ENCODE measurements at regions not wholly inside any gene's neighbourhood (a gene's known extent, or its start where the extent isn't known, plus 50 kb on each side); places are given as distances from the start of the nearest gene placed in this dataset.

DNA sequence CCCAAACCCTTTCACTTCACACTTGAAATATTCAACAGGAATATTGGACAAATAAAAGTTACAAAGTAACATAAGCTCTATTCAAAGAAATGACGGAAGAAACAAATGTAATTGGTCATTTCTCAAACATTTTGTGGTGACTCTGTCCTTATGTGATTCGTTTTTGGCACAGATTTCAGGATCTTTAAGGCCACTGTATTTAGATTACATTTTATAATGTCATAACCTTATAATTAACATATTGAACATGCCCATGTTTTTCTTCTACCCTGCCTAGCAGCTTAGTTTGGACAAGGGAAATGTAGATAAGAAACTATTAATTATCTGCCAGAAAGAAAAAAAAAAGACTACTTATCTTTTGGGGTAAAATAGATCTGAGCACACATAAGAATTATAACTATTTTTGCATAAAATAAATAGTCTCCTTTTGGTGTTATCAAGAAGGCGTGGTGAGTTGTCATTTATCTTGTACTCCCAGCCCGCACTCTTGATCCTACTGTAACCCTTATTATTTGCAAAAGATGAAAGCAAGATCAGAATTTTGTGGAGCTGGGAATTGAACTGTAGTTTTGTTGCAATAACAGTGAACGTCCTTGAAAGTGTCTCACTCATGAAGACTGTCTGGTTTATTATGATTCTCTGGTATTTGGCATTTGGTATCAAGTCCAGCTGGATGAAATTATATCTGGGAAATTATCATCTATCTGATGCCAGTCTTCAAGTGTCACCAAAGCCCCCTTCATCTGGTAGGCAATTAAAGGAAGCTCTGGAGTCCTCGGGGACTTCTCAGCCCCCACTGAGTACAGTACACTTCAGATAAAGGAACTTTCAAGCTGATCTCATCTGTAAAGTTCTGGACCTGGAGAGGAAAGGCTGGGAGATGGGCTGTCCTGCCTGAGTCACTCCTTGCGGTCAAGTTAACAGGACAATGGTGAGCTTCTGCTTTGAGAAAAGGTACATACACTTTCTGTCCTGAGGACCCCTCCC, 175.7 kb upstream of the INHBA start:
- no peak for TF ChIP-seq CTCF (IDR thresholded peaks at IDR 0.05; ENCODE audit: insufficient read depth, low read depth, low read length)
- no peaks in the 10 kb centered on the region for H3K36me3 ChIP-seq (ENCODE audit: control insufficient read depth, insufficient read depth, low read length)
- no peaks in the 10 kb centered on the region for H3K27me3 ChIP-seq (ENCODE audit: control insufficient read depth, insufficient read depth, low read length)
- POLR2A ChIA-PET = no interaction called here
- CTCF ChIA-PET = interaction anchor here (0.7 to 3.5 kb wide), 5 partner anchors 12 to 172 kb away, joined by 3 to 10 read pairs (median 3); no protein-coding TSS in a partner anchor
- H3K4me3 ChIP-seq (ENCODE audit: low read depth, low read length) = no peak overlapping the region
- no peak for DNase-seq (ENCODE audit: low read depth)

- no peak for TF ChIP-seq CTCF (IDR thresholded peaks at IDR 0.05; ENCODE audit: insufficient read depth, low read depth, low read length)
- Histone ChIP-seq H3K36me3 (ENCODE audit: control insufficient read depth, insufficient read depth, low read length) (no peaks in the 10 kb centered on the region), H3K4me3 (ENCODE audit: low read depth, low read length) (no peak overlapping the region), H3K27me3 (ENCODE audit: control insufficient read depth, insufficient read depth, low read length) (no peaks in the 10 kb centered on the region)
- no peak for DNase-seq (ENCODE audit: low read depth)
- POLR2A ChIA-PET = no interaction called here
- CTCF ChIA-PET = interaction anchor here (1.5 kb wide), 1 partner anchor 172 kb away, joined by 4 read pairs; no protein-coding TSS in a partner anchor
Measured at GRCh38 chr7:41877118-41877517, 174.2 kb upstream of the INHBA start.

DNA sequence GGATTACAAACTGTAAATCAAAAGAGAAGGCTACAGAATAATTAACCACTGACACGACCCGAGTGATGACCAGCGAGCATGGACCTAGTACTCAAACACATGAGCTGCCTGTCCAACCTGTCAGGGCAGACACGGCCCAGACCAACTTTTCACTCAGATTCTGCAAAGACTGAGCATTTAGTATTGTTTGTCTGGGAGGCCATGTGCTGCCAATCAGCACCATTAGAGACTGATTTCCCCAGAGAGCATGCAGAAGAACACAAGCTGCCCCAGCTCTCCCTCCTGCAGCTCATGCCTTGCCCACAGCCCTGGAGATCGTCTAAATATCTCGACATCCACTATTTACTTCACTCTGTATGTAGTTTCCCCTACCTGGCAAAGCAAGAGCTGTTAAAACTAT, 172.6 kb upstream of the INHBA start:
- H3K27me3 ChIP-seq (ENCODE audit: control insufficient read depth, insufficient read depth, low read length) = no peaks in the 10 kb centered on the region
- CTCF ChIA-PET = interaction anchor here (1.8 kb wide), 1 partner anchor 10 kb away, joined by 4 read pairs; no protein-coding TSS in a partner anchor
- TF ChIP-seq CTCF (IDR thresholded peaks at IDR 0.05; ENCODE audit: insufficient read depth, low read depth, low read length) = no peak
- POLR2A ChIA-PET = no interaction called here
- H3K4me3 ChIP-seq (ENCODE audit: low read depth, low read length) = no peak overlapping the region
- H3K36me3 ChIP-seq (ENCODE audit: control insufficient read depth, insufficient read depth, low read length) = no peaks in the 10 kb centered on the region
- no peak for DNase-seq (ENCODE audit: low read depth)

DNA sequence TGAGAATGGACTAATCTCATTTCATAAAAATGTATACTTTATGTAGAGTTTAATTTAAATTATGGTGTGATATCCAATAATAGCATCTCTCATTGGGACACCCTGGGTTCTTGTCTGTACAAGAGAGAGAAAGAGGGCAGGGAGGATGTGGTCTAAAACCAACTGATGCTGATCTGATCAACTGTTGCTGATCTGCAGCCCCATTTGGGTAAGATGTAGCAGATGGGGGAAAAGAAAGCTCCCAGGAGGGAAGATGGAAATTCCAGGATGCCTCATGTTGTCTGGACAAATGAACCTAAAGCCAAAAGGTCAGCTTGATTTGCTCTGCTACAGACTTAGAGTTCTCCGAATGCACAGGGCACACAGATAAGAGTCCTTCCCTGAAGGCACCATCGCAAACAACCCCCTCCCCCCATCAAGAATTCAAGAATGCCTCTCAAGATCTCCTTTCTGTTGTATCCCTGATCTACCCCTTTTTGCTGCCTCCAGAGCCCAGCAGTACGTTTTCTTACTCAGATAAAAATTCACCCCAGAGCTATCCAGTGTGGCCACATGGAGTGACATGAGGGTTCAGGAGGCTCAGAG, 171.4 kb upstream of the INHBA start:
- POLR2A ChIA-PET = interaction anchor here (0.9 kb wide), 1 partner anchor 80 kb away, joined by 3 read pairs; no protein-coding TSS in a partner anchor

More for the DNA sequence above, 171.4 kb upstream of the INHBA start:
- no peak for DNase-seq (ENCODE audit: low read depth)
- CTCF ChIA-PET = interaction anchor here (1.0 to 1.8 kb wide), 2 partner anchors 9 to 66 kb away, joined by 3 to 4 read pairs; no protein-coding TSS in a partner anchor
- Histone ChIP-seq H3K4me3 (ENCODE audit: low read depth, low read length) (no peak overlapping the region), H3K27me3 (ENCODE audit: control insufficient read depth, insufficient read depth, low read length) (no peaks in the 10 kb centered on the region), H3K36me3 (ENCODE audit: control insufficient read depth, insufficient read depth, low read length) (no peaks in the 10 kb centered on the region)
- TF ChIP-seq CTCF (IDR thresholded peaks at IDR 0.05; ENCODE audit: insufficient read depth, low read depth, low read length) = no peak

Data from BJ (cell line).